T-helper 1 cell treated with Interleukin-12 subunit alpha and Interleukin-12 subunit beta and Interleukin-4 antibody, amounts not matched to agents 30 μg/mL and 1 μg/mL, for 36 hours (primary cell): ENCODE measurements at regions not wholly inside any gene's neighbourhood (a gene's known extent, or its start where the extent isn't known, plus 50 kb on each side); places are given as distances from the start of the nearest gene placed in this dataset.

Experiments used
- H3K27ac Mint-ChIP-seq: one replicate; pipeline ENCODE4 v1.8.0; 2021; ENCODE audit warnings: mild to moderate bottlenecking, mixed read lengths
- H3K27me3 Mint-ChIP-seq: one replicate; pipeline ENCODE4 v1.8.0; 2021; ENCODE audit warnings: low read depth, mixed read lengths
- H3K36me3 Mint-ChIP-seq: one replicate; pipeline ENCODE4 v1.8.0; 2021; ENCODE audit warnings: low read depth, mixed read lengths
- H3K4me1 Mint-ChIP-seq: one replicate; pipeline ENCODE4 v1.8.0; 2021; ENCODE audit warnings: low read depth, mixed read lengths
- H3K4me3 Mint-ChIP-seq: one replicate; pipeline ENCODE4 v1.8.0; 2021; ENCODE audit warnings: mild to moderate bottlenecking, moderate library complexity, mixed read lengths
- H3K9me3 Mint-ChIP-seq: one replicate; pipeline ENCODE4 v1.8.0; 2021; ENCODE audit warnings: mixed read lengths

DNA sequence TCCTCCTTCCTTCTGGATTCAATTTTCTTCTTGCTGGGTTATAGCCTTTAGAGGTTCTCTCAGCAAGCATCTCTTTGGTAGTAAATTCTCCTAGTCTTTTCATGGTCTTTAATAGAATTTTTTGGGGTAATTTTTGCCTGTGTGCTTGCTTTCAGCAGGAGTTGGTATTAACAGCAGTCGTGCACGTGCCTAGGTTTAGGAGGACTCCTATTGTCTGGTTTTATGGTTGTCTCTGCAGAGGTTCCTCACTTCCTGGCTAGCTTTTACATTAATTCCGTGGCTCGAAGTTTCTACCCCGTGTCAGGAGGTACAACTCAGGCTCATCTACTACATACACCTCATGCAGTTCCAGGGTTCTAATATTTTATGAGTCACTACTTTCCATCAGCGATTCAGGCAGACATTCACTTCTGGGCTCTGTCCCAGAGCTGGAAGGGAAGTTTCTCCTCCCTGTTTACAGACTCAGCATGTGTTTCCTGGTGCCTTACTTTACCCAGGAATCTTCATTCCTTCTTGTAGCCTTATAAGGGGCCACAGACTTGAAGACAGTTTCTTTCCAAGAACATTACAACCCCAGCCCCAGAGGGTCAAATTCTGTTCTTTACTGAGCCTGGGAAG, 643.6 kb downstream of the HS3ST4 start:
- Mint-ChIP-seq H3K27me3 (no peaks in the 10 kb centered on the region), H3K4me1 (no peaks in the 10 kb centered on the region), H3K36me3 (no peaks in the 10 kb centered on the region), H3K27ac (no peak overlapping the region), H3K9me3 (no peaks in the 10 kb centered on the region), H3K4me3 (no peak overlapping the region)

- H3K36me3 Mint-ChIP-seq: no peaks in the 10 kb centered on the region
- no peaks in the 10 kb centered on the region for H3K4me1 Mint-ChIP-seq
- H3K27me3 Mint-ChIP-seq: no peaks in the 10 kb centered on the region
- no peak overlapping the region for H3K27ac Mint-ChIP-seq
- H3K4me3 Mint-ChIP-seq: no peak overlapping the region
- H3K9me3 Mint-ChIP-seq: no peaks in the 10 kb centered on the region
Observed at GRCh38 chr16:26342621-26343020, 650.9 kb downstream of the HS3ST4 start.

DNA sequence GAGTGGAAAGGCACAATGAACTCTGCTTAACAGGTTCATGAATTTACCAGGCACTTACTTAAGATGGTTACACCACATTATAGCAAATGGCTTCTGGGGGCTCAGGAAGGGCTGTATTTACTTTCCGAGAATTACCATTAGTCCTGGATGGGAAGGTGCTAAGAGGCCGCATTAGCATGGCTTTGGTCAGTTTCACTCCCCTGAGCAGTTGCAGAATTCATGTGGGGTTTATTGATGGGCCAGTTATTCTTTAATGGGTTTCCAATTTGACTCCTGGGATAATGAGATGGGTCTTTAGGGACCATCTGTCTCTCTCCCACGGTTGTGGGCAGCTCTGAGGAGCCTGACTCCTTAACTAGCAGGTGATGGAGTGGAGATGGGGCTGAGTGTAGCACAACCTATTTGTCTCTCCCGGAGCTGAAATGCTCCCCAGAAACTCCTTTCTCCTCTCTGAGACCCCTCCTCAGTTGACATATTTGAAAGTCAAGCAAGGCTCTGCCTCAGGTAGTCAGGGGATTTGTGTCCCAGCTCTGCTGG, 652.5 kb downstream of the HS3ST4 start:
- no peak overlapping the region for H3K27ac Mint-ChIP-seq
- H3K36me3 Mint-ChIP-seq: no peaks in the 10 kb centered on the region
- H3K27me3 Mint-ChIP-seq: no peaks in the 10 kb centered on the region
- no peaks in the 10 kb centered on the region for H3K4me1 Mint-ChIP-seq
- no peak overlapping the region for H3K4me3 Mint-ChIP-seq
- no peaks in the 10 kb centered on the region for H3K9me3 Mint-ChIP-seq

- H3K4me3 Mint-ChIP-seq: no peak overlapping the region
- H3K27me3 Mint-ChIP-seq: no peaks in the 10 kb centered on the region
- no peak overlapping the region for H3K27ac Mint-ChIP-seq
- no peaks in the 10 kb centered on the region for H3K36me3 Mint-ChIP-seq
- H3K4me1 Mint-ChIP-seq: no peaks in the 10 kb centered on the region
- no peaks in the 10 kb centered on the region for H3K9me3 Mint-ChIP-seq
Observed at GRCh38 chr16:26344976-26345375, 653.2 kb downstream of the HS3ST4 start.

DNA sequence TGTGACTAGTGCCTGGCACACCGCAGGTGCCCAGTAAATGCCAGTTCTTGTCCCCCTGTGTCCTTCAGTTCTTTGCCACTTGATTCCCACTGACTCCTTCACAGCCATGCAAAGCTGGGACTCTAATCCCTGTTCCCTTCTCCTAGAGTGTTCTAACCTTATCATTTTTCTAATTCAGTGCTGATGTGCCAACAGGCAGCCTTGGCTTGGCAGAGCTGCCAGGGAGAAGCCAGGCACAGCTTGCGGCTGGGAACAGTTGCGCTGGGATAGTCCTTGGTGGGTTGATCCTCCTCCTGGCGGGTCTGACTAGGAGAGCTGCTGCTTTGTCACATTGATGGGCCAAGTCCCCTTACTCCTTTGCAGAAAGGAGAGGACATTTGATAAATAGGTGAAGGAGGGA, 654.2 kb downstream of the HS3ST4 start:
- Mint-ChIP-seq H3K27me3 (no peaks in the 10 kb centered on the region), H3K4me3 (no peak overlapping the region), H3K4me1 (no peaks in the 10 kb centered on the region), H3K9me3 (peaks cover 2% of the 10 kb centered on the region), H3K27ac (no peak overlapping the region), H3K36me3 (no peaks in the 10 kb centered on the region)

GRCh38 chr16:26348095-26348494, 656.3 kb downstream of the HS3ST4 start:
- H3K4me3 Mint-ChIP-seq: no peak overlapping the region
- no peaks in the 10 kb centered on the region for H3K4me1 Mint-ChIP-seq
- H3K27me3 Mint-ChIP-seq: no peaks in the 10 kb centered on the region
- H3K9me3 Mint-ChIP-seq: peaks cover 5% of the 10 kb centered on the region
- no peak overlapping the region for H3K27ac Mint-ChIP-seq
- no peaks in the 10 kb centered on the region for H3K36me3 Mint-ChIP-seq

- no peak overlapping the region for H3K27ac Mint-ChIP-seq
- no peak overlapping the region for H3K4me3 Mint-ChIP-seq
- peaks cover 4% of the 10 kb centered on the region for H3K9me3 Mint-ChIP-seq
- no peaks in the 10 kb centered on the region for H3K36me3 Mint-ChIP-seq
- no peaks in the 10 kb centered on the region for H3K4me1 Mint-ChIP-seq
- peaks cover 8% of the 10 kb centered on the region for H3K27me3 Mint-ChIP-seq
Observed at GRCh38 chr16:26360867-26361266, 669.1 kb downstream of the HS3ST4 start.

DNA sequence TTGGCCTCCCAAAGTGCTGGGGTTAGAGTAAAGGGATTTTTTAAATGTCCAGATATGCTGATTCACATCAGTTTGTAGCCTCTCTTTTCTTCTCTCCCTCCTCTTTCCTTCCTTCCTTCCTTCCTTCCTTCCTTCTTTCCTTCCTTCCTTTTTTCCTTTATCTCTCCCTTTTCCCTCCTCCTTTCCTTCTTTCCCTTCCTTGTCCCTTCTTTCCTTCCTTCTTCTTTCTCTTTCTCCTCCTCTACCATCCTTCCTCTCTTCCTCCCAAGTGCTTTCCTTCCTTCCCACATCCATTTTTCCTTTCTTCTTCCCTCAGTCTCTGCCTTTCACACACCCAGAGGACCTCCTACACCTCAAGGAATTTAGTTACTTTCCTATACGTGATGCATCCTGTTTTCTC, 671.8 kb downstream of the HS3ST4 start:
- no peak overlapping the region for H3K4me3 Mint-ChIP-seq
- no peaks in the 10 kb centered on the region for H3K9me3 Mint-ChIP-seq
- H3K27me3 Mint-ChIP-seq: peaks cover 12% of the 10 kb centered on the region
- peak overlapping the region; percentile 52 for H3K27ac Mint-ChIP-seq
- H3K4me1 Mint-ChIP-seq: no peaks in the 10 kb centered on the region
- no peaks in the 10 kb centered on the region for H3K36me3 Mint-ChIP-seq

DNA sequence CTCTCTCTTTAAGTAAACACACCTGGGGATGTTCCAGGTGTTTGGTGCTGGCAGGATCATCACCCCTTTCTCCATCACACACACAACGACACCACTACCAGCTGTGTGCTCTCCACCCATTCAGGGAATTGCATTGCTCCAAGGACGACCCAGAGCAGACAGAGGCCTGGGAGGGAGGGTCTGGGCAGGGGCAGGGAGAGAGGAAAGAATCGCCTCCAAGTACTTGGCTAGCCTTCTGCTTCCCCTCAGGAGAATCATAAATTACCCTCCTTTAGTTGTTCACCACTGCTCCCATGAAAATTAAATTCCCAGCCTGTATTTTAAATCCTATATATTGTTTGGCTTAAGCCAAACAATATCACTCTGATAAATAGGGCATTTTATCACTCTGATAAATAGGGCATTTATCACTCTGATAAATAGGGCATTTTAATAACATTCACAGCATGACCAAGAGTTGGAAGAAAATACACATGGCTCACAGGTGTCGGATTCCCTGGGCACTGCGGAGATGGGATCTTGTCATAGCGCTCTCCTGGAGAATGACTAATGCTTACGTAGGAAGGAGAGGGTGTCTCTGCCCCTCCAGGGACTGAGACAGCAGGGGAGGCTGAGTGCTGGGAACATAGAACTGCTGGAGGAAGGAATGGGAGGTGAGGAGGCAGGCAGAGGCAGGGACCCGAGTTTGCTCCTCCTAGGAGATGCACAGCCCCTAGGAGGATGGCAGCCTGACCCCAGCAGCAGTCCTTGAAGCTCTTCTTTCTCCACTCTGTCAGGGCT, 673.6 kb downstream of the HS3ST4 start:
- Mint-ChIP-seq H3K4me3 (no peak overlapping the region), H3K27ac (no peak overlapping the region), H3K9me3 (no peaks in the 10 kb centered on the region), H3K27me3 (peaks cover 12% of the 10 kb centered on the region), H3K36me3 (no peaks in the 10 kb centered on the region), H3K4me1 (no peaks in the 10 kb centered on the region)

DNA sequence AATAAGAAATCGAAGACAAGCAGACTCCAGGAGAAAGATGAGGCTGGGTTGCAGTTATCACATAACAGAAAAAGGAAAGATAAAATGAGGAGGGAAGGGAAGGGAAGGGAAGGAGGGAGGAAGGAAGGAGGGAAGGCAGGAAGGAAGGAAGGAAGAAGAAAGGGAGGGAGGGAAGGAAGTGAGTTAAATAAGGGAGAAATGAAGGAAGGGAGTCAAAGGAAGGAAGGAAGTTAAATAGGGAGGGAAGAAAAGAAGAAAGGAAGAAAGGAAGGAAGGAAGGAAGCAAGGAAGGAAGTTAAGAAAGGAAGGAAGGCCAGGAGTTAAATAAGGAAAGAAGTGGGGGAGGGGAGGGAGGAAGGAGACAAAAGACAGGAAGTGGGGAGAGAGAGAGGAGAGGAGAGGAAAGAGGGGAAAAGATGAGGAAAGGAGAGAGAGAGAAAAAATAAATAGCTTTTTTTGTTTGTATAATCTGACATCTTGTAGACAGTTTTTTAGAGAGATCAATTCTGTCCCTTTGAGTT, 679.6 kb downstream of the HS3ST4 start:
- no peak overlapping the region for H3K4me3 Mint-ChIP-seq
- H3K27ac Mint-ChIP-seq: no peak overlapping the region
- no peaks in the 10 kb centered on the region for H3K9me3 Mint-ChIP-seq

GRCh38 chr16:26374279-26374925, 682.6 kb downstream of the HS3ST4 start:
- Mint-ChIP-seq H3K4me3 (no peak overlapping the region), H3K9me3 (peaks cover 5% of the 10 kb centered on the region), H3K27me3 (no peaks in the 10 kb centered on the region), H3K4me1 (no peaks in the 10 kb centered on the region), H3K27ac (no peak overlapping the region), H3K36me3 (no peaks in the 10 kb centered on the region)

More for the DNA sequence above, 679.6 kb downstream of the HS3ST4 start:
- no peaks in the 10 kb centered on the region for H3K27me3 Mint-ChIP-seq
- H3K4me1 Mint-ChIP-seq: no peaks in the 10 kb centered on the region
- no peaks in the 10 kb centered on the region for H3K36me3 Mint-ChIP-seq

DNA sequence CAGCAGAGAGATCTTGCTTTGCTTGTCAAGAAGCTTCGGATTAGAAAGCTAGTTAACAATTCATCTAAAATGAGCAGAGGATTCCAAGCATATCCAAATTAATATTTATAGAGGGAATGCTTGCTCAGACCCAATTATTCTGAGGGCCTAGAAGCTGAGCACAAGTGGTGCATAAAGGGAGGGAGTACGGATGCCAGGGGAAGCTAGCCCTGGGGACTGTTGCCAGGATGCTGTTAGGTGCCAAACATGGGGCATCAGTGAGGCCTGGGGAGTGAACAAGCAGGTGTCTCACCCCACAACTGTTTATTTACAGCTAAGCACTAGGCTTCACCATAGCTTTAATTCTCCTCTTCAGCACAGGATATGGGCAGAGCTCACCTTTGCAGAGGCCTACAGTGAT, 684.1 kb upstream of the C16orf82 start:
- no peaks in the 10 kb centered on the region for H3K4me1 Mint-ChIP-seq
- no peak overlapping the region for H3K27ac Mint-ChIP-seq
- H3K27me3 Mint-ChIP-seq: no peaks in the 10 kb centered on the region
- H3K36me3 Mint-ChIP-seq: no peaks in the 10 kb centered on the region
- H3K4me3 Mint-ChIP-seq: no peak overlapping the region
- H3K9me3 Mint-ChIP-seq: no peaks in the 10 kb centered on the region

DNA sequence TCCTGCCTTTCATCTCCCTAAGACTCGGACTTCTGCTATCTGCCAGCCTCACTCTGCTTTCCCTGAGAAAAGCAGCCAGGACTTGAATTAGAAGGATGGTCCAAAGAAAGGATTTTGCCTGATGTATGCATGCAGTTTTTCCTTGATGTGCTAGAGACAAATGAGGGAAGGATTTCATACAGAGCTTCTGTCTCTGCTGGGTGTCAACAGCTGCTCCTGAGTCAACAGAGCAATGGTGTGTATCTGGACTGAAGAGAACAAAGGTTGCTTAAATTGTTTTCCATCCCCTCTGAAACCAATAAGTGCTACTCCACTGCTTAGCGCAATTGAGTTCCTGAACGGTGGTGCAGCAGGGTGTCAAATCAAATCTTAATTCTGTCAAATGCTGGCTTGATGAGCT, 680.6 kb upstream of the C16orf82 start:
- Mint-ChIP-seq H3K4me3 (no peak overlapping the region), H3K27ac (no peak overlapping the region), H3K9me3 (no peaks in the 10 kb centered on the region), H3K36me3 (no peaks in the 10 kb centered on the region), H3K27me3 (no peaks in the 10 kb centered on the region), H3K4me1 (no peaks in the 10 kb centered on the region)

- Mint-ChIP-seq H3K27ac (no peak overlapping the region), H3K27me3 (no peaks in the 10 kb centered on the region), H3K4me3 (no peak overlapping the region), H3K36me3 (no peaks in the 10 kb centered on the region), H3K9me3 (no peaks in the 10 kb centered on the region), H3K4me1 (no peaks in the 10 kb centered on the region)
Observed at GRCh38 chr16:26391833-26392232, 674.9 kb upstream of the C16orf82 start.

GRCh38 chr16:26394409-26394808, 672.3 kb upstream of the C16orf82 start:
- no peaks in the 10 kb centered on the region for H3K27me3 Mint-ChIP-seq
- no peak overlapping the region for H3K27ac Mint-ChIP-seq
- H3K36me3 Mint-ChIP-seq: no peaks in the 10 kb centered on the region
- H3K9me3 Mint-ChIP-seq: no peaks in the 10 kb centered on the region
- H3K4me1 Mint-ChIP-seq: no peaks in the 10 kb centered on the region
- no peak overlapping the region for H3K4me3 Mint-ChIP-seq
